Keratinocyte (primary cell): ENCODE measurements at regions not wholly inside any gene's neighbourhood (a gene's known extent, or its start where the extent isn't known, plus 50 kb on each side); places are given as distances from the start of the nearest gene placed in this dataset.

ENCODE experiments used
- CTCF ChIP-seq, 3 experiments: IDR thresholded peaks in 1 of 3; conservative IDR thresholded peaks in 1 of 3; optimal IDR thresholded peaks in 1 of 3; 2 replicates in 2 of 3; 3 replicates in 1 of 3; pipeline versions ENCODE3 to v1.5.1; 2011; ENCODE audit warnings: low read length in 3 of 3, mild to moderate bottlenecking in 3 of 3, moderate library complexity in 2 of 3, control low read depth in 1 of 3, inconsistent platforms in 1 of 3; ENCODE audit not compliant: insufficient read depth in 2 of 3; ENCODE audit errors: extremely low read depth in 1 of 3
- EZH2 ChIP-seq: IDR thresholded peaks from one replicate; pipeline ENCODE4 v1.6.1; 2012; ENCODE audit warnings: inconsistent platforms, mild to moderate bottlenecking, low read length, moderate library complexity

GRCh38 chr10:64344211-64344610 is 823.0 kb downstream of the REEP3 start:
- TF ChIP-seq CTCF (optimal IDR thresholded peaks at IDR 0.05 in 1 of 3, IDR thresholded peaks at IDR 0.05 in 1 of 3, conservative IDR thresholded peaks at IDR 0.05 in 1 of 3; ENCODE audit: extremely low read depth in 1 of 3, insufficient read depth in 2 of 3, low read length in 3 of 3) (no peak), EZH2 (no peak)
